ENCODE measurements at regions not wholly inside any gene's neighbourhood (a gene's known extent, or its start where the extent isn't known, plus 50 kb on each side); places are given as distances from the start of the nearest gene placed in this dataset.
"Not testable (repeated sequence)": the region's sequence is repeated elsewhere in the genome, so short reads cannot be mapped to it uniquely, and the experiment has no call there.

DNA sequence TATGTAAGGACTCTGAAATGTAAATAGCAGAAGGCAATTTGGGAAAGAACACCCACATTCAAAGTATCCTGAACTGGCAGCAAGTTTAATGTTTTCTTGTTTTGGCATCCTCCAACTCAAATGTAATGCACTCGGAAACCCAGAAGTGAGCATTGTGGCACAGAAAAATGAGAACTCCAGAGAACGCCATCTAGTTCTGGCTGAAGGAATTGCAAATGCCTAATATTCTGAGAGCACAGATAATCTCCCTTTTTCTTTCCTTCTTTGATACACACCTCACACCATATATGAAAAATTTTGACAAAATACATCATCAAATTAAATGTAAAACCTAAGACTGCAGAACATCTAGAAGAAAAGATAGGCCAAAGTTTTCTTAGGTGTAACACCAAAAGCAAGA, 52.1 kb downstream of the PWWP3B start:
- DNase-seq (ENCODE audit: low spot score): no peak

- no peak for DNase-seq (ENCODE audit: low spot score)
Measured at GRCh38 chrX:106243376-106243775, 75.3 kb downstream of the PWWP3B start.

DNA sequence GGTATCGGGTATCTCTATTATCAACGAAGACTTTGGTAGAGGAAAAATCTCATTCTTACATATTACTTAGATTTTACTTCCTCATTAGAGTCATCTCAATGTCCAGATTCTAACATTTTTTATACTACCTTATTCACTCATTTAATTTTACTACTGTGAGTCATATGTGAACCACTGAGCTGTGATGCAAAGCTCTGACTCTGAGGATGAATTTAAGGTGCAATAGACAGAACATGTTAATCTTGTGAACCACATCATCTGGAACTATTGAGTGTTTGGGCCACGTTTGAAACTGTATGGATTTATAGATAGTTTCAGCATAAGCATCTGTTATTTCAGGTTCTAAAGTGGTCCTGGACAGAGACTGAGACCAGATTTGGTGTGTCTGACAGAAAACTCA, 78.4 kb downstream of the PWWP3B start:
- no peak for DNase-seq (ENCODE audit: low spot score)

DNA sequence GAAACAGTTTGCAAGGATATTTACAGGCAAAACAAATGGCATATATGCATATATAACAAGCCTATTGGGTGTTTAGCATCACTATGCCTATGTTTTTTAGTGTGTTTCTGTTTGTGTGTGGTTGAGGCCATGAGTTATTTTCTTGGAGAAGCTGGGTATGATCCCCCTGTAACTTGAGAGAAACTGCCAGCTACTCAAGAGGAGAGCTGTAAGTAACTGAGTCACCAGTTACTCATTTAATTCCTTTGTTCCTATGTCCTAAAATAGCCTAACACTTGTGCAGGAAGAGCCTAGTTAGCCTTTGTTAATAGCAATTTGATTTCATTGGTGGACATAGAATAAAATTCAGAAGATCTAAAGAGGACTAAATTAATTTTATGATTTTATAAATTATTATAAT, 79.1 kb downstream of the PWWP3B start:
- DNase-seq (ENCODE audit: low spot score): no peak

DNA sequence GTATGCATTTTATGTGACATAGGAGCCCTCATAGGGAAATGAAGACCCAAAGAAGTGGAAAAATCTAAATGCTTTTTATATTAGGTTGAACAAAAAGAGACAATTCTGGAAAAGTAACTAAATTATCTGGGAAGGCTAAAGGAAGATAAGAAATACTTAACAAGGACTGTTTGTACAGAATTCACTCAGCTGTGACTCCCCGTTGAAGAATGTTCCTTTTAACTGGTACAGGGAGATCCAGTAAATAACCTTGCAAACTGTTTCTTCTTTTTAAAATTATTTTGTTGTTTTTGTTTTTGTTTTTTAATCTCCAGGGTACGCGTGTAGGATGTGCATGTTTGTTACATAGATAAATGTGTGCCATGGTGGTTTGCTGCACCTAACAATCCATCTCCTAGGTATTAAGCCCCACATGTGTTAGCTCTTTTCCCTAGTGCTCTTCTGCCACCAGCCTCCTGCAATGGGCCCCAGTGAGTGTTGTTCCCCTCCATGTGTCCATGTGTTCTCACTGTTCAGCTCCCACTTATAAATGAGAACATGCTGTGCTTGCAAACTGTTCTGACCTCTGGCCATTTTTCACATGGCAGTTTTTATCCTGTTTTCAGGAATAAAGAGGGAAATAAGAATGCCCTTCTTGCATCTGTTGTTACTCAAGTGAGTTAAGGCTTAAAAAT, 81.7 kb downstream of the PWWP3B start:
- DNase-seq (ENCODE audit: low spot score): no peak

GRCh38 chrX:106263817-106264216, 95.7 kb downstream of the PWWP3B start:
- no peak for DNase-seq (ENCODE audit: low spot score)

- DNase-seq (ENCODE audit: low spot score): not testable (repeated sequence)
Measured at GRCh38 chrX:106273947-106274587, 106.0 kb downstream of the PWWP3B start.

GRCh38 chrX:106275172-106275571, 107.1 kb downstream of the PWWP3B start:
- not testable (repeated sequence) for DNase-seq (ENCODE audit: low spot score)

- no peak for DNase-seq (ENCODE audit: low spot score)
Measured at GRCh38 chrX:106278951-106279350, 110.8 kb downstream of the PWWP3B start.

DNA sequence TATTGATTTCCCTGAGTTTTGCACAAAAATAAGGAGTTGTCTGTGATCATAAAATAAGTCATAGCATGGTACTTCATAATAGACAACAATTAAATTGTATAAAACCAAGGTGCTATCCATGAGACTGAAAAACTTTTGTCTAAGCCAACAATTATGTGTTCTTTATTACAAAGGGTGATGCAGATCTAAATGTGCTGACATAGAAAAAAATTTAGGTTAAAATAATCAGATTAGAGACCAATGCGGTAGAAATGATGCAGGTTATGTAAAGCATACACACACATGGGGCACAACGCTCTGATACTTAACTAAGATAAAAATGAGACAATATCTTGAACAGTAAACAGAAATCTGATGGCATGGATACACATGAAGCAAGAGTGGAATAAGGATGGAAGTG, 113.3 kb downstream of the PWWP3B start:
- no peak for DNase-seq (ENCODE audit: low spot score)

DNA sequence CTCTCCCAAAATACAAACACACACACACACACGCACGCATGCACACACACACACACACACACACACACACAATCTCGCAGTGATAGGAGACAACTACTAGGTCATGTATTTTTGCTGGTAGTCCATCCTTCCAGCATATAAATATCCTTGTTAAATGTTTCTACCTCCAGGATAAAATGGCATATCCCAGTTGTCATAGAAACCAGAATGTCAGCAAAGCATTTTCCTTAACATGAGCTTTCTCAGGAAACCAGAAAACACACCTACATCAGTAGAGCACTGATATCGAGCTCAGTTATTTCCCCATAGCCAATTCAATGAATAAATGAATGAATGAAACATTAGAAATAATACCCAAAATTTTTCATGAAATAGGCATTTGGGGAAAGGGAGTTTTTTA, 115.7 kb downstream of the PWWP3B start:
- no peak for DNase-seq (ENCODE audit: low spot score)

DNA sequence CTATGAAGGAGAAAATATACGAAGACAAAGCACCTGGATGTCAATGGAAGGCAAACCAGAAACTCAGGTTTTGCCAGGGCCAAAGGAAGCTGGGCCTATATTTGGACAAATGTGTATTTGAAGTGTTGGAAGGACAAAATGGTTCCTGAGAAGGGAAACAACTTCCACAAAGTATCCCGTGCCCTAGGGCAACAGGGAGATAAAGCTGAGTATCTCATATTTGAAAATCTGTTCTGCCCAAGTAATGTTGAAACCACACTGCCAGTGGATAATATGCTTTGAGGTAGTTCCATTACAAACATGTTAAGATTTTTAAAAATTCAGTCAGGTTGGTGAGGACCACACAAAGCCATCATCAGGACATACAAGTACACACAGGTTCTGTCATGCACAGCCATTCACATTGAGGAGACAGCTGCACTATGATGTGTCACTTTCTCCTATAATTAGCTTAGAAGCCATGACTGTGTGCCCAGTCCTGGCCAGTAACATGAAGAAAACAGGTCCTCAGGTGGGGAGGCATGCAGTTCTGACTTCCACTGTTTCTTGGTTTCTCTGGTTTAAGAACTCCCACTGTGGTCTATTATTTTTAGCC, 116.4 kb downstream of the PWWP3B start:
- DNase-seq (ENCODE audit: low spot score): no peak

- no peak for DNase-seq (ENCODE audit: low spot score)
Measured at GRCh38 chrX:106286053-106286650, 118.0 kb downstream of the PWWP3B start.

GRCh38 chrX:106290778-106291177, 122.7 kb downstream of the PWWP3B start:
- not testable (repeated sequence) for DNase-seq (ENCODE audit: low spot score)

- DNase-seq (ENCODE audit: low spot score): not testable (repeated sequence)
Measured at GRCh38 chrX:106291779-106292390, 123.8 kb downstream of the PWWP3B start.

- DNase-seq (ENCODE audit: low spot score): no peak
Measured at GRCh38 chrX:106300239-106300638, 132.1 kb downstream of the PWWP3B start.

DNA sequence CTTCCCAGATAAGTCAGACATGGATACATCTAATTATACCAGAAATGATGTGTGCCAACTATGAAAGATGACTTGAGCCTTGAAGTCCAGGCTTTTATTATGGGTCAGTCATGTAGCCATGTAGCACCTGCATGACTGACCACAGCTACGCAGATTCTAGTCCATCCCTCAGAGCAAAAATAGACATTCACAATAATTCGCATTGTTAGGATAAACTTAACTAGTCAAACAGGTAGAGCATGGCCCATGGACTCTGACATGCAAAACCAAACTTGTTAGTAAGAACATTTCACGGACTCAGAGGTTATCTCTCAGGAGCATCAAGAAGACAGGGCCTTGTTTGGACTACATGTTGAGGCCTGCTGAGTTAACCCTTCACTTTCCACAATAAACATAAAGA, 132.6 kb downstream of the PWWP3B start:
- DNase-seq (ENCODE audit: low spot score): no peak

GRCh38 chrX:106302304-106302703, 134.2 kb downstream of the PWWP3B start:
- DNase-seq (ENCODE audit: low spot score): no peak

- DNase-seq (ENCODE audit: low spot score): no peak
Measured at GRCh38 chrX:106306391-106306947, 138.4 kb downstream of the PWWP3B start.

- DNase-seq (ENCODE audit: low spot score): no peak
Measured at GRCh38 chrX:106323357-106323756, 155.3 kb downstream of the PWWP3B start.

DNA sequence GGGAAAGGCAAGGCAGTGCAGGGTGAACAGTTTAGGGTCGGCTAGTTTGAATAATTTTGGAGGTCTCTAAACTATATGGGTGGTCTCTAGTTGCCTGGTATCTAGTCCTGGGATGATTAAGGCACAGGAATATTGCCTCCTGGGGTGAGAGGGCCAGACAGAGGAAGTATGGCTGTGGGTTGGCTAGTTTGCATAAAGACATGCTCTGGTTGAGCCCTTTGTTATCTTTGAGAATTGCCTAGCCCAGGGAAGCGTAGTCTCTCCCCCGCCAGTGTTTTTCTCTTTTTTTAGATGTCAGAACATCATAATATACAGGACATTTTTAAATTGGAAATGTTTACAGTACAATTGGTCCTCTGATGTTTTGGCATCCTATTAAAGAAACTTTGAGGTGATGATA, 163.5 kb downstream of the PWWP3B start:
- no peak for DNase-seq (ENCODE audit: low spot score)

DNA sequence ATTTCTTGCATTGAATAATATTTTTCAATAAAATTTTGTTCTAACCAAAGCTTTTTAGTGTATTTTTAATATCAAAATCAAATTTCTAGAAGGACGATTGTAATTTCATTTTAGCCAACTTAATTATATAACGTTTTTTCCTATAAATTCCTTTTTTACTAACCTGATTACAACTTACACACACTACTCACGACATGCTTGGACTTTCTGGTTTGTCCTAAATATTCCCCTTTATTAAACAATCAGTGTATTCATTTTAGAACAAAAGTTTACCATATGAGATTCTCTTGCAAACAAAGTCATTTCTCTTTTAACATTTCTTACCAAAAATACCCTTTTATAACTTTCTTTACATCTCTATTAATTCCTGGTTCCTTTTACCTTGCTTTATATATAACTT, 173.7 kb downstream of the PWWP3B start:
- DNase-seq (ENCODE audit: low spot score): no peak
